ENCODE measurements at regions not wholly inside any gene's neighbourhood (a gene's known extent, or its start where the extent isn't known, plus 50 kb on each side); places are given as distances from the start of the nearest gene placed in this dataset.
"Not testable (repeated sequence)": the region's sequence is repeated elsewhere in the genome, so short reads cannot be mapped to it uniquely, and the experiment has no call there.

DNA sequence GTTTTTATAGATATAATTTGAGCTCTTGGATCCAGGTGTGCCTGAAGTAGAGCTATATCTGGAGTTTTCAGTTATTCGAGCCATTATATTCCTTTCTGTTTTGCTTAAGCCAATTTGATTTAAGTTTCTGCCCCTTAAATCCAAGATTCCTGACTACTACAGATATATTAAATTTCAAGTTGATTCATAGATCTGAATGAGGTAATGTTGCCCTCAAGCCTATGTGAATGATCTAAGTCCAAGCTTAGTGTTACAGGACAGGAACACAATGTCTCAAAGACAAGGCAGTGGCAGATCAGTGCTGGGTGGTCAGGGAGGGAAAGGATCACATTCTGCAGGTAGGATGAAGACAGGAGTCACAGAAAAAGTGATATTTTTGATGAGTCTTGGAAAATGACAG lies 75.7 kb upstream of the CTBP2 start:
- POLR2A ChIA-PET: no interaction called here
- no peaks in the 10 kb centered on the region for H3K36me3 ChIP-seq (ENCODE audit: control insufficient read depth in 2 of 3, insufficient read depth in 3 of 3, low read length in 3 of 3)
- no peak for ATAC-seq

DNA sequence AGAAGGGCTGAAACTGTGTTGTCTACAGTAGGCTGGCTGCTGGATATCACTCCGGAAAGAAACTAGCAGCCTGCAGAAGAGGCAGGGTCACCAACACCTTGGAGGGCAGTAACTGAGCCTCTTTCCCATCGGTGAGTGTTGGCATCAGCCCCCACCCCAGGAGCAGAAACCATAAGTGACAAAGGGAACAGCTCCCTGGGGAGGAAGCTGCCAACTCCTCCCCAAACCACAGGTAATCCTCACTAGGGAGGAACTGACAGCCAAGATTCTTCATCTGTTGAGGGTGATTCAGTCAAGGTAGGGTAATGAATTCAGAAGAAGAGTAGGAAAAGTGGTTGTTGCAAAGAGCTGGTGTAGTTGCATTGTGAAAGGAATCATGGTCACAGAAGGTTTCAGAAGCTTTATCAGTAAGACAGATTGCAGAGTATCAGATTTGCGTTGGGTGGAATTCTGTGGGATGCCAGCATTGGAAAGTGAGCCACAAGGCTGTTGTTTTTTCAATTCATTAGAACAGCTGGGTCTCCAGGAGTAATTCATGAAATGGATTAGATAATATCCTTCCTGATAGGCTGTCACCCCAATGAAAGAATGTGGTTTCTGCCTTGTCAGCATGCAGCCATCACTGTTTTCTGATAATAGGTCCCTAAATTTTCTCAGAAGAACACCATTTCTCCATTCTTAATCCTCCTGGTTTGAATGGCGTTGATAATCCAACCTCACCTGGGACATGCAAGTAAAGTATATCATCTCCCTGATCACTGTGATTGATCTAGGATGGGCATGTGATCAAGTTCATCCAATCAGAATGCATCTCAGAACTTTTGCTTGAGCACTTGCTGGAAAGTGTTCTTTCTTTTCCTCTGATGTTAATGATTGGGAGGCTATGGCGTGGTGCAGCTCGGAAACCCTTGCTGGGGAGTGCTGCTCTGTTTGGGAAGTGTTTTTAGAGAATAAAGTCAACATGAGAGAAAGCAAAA lies 75.0 kb upstream of the CTBP2 start:
- DNase-seq (no peak), ATAC-seq (no peak)
- no peaks in the 10 kb centered on the region for H3K27me3 ChIP-seq (ENCODE audit: control insufficient read depth in 2 of 2, insufficient read depth in 2 of 2, low read length in 2 of 2)
- intact Hi-C loops (cut with micrococcal nuclease): no loop called here
- H3K9me3 Mint-ChIP-seq: peaks cover 4 to 31% (median 14%) of the 10 kb centered on the region in 11 donors
- POLR2A ChIA-PET: no interaction called here
- peaks cover 0 to 7% (median 0%) of the 10 kb centered on the region in 5 donors for H3K36me3 Mint-ChIP-seq
- no peak overlapping the region for H3K4me3 ChIP-seq (ENCODE audit: low read length)
- no peaks in the 10 kb centered on the region for H3K4me1 ChIP-seq (ENCODE audit: control insufficient read depth in 2 of 2, insufficient read depth in 2 of 2, low read length in 2 of 2)
- H3K4me3 Mint-ChIP-seq: no peak overlapping the region
- CTCF ChIA-PET: no interaction called here
- H3K27ac Mint-ChIP-seq: no peak overlapping the region
- H3K9me3 ChIP-seq (ENCODE audit: control insufficient read depth in 2 of 3, low read length in 3 of 3): peaks cover 0 to 4% (median 0%) of the 10 kb centered on the region in 3 experiments
- no peak overlapping the region for H3K27ac ChIP-seq (ENCODE audit: low read depth, low read length)
- no peaks in the 10 kb centered on the region for H3K4me1 Mint-ChIP-seq
- no peaks in the 10 kb centered on the region for H3K36me3 ChIP-seq (ENCODE audit: control insufficient read depth in 2 of 3, insufficient read depth in 3 of 3, low read length in 3 of 3)
- H3K27me3 Mint-ChIP-seq: peaks cover 0 to 48% (median 27%) of the 10 kb centered on the region in 5 donors

More for the DNA sequence above, 75.7 kb upstream of the CTBP2 start:
- peaks cover 4 to 31% (median 14%) of the 10 kb centered on the region in 11 donors for H3K9me3 Mint-ChIP-seq
- no peak overlapping the region for H3K27ac Mint-ChIP-seq
- no peak overlapping the region for H3K4me3 Mint-ChIP-seq
- H3K36me3 Mint-ChIP-seq: peaks cover 0 to 7% (median 0%) of the 10 kb centered on the region in 5 donors
- intact Hi-C loops (cut with micrococcal nuclease): no loop called here
- no peaks in the 10 kb centered on the region for H3K4me1 Mint-ChIP-seq
- Histone ChIP-seq H3K27ac (ENCODE audit: low read depth, low read length) (no peak overlapping the region), H3K4me3 (ENCODE audit: low read length) (no peak overlapping the region), H3K27me3 (ENCODE audit: control insufficient read depth in 2 of 2, insufficient read depth in 2 of 2, low read length in 2 of 2) (no peaks in the 10 kb centered on the region), H3K4me1 (ENCODE audit: control insufficient read depth in 2 of 2, insufficient read depth in 2 of 2, low read length in 2 of 2) (no peaks in the 10 kb centered on the region), H3K9me3 (ENCODE audit: control insufficient read depth in 2 of 3, low read length in 3 of 3) (peaks cover 0 to 4% (median 0%) of the 10 kb centered on the region in 3 experiments)
- peaks cover 0 to 48% (median 27%) of the 10 kb centered on the region in 5 donors for H3K27me3 Mint-ChIP-seq
- CTCF ChIA-PET: no interaction called here
- no peak for DNase-seq

DNA sequence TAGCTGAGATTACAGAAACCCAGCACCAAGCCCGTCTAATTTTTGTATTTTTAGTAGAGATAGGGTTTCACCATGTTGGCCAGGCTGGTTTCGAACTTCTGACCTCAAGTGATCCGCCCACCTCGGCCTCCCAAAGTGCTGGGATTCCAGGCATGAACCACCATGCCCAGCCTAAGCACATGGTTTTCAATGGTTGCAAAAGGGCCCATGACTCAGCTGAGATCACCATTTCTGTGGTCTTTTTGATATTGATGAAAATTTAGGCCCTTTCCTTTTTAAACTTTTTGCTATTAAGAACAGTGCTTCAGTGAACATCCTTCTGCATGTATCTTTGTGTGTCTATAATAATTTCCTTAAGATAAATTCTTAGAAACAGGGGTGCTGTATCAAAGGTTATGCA lies 74.2 kb upstream of the CTBP2 start:
- H3K4me3 ChIP-seq (ENCODE audit: low read length); H3K9me3 ChIP-seq (ENCODE audit: control insufficient read depth in 2 of 3, low read length in 3 of 3); intact Hi-C loops (cut with micrococcal nuclease); POLR2A ChIA-PET; H3K4me3 Mint-ChIP-seq; H3K36me3 ChIP-seq (ENCODE audit: control insufficient read depth in 2 of 3, insufficient read depth in 3 of 3, low read length in 3 of 3); DNase-seq; H3K27ac ChIP-seq (ENCODE audit: low read depth, low read length); H3K27me3 ChIP-seq (ENCODE audit: control insufficient read depth in 2 of 2, insufficient read depth in 2 of 2, low read length in 2 of 2); H3K4me1 ChIP-seq (ENCODE audit: control insufficient read depth in 2 of 2, insufficient read depth in 2 of 2, low read length in 2 of 2); H3K4me1 Mint-ChIP-seq; H3K27ac Mint-ChIP-seq; H3K36me3 Mint-ChIP-seq; ATAC-seq: not testable (repeated sequence)
- CTCF ChIA-PET: interaction anchor here (0.6 kb wide), 1 partner anchor 61 kb away, joined by 3 read pairs; no protein-coding TSS in a partner anchor
- Mint-ChIP-seq H3K9me3 (peaks cover 4 to 34% (median 16%) of the 10 kb centered on the region in 11 donors), H3K27me3 (peaks cover 0 to 45% (median 27%) of the 10 kb centered on the region in 5 donors)

- intact Hi-C loops (cut with micrococcal nuclease): no loop called here
- H3K27ac Mint-ChIP-seq: no peak overlapping the region
- POLR2A ChIA-PET: interaction anchor here (0.5 kb wide), 1 partner anchor 337 kb away, joined by 3 read pairs; no protein-coding TSS in a partner anchor
Observed at GRCh38 chr10:125233726-125234125, 73.4 kb upstream of the CTBP2 start.

DNA sequence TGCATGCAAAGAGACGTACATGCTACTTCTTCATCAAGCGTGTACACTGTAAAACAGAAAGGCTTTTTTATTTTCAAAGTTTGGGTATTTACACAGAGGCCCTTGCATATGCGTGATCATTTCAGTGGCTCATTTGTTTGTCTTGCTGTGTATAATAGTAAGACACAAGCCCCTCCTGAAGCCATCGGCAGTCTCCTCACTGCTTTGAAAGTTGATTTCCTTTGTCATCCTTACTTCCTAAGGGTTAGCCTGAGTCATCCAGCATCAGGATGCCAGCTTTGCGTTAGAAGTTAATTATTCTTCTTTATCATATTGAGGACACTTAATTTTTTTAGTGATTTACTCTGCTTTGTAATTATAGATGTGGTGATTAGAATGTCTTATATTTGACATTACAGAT lies 72.5 kb upstream of the CTBP2 start:
- no peaks in the 10 kb centered on the region for H3K27me3 ChIP-seq (ENCODE audit: control insufficient read depth in 2 of 2, insufficient read depth in 2 of 2, low read length in 2 of 2)
- no peaks in the 10 kb centered on the region for H3K36me3 ChIP-seq (ENCODE audit: control insufficient read depth in 2 of 3, insufficient read depth in 3 of 3, low read length in 3 of 3)
- no peaks in the 10 kb centered on the region for H3K9me3 ChIP-seq (ENCODE audit: control insufficient read depth in 2 of 3, low read length in 3 of 3)
- ATAC-seq (no peak), DNase-seq (no peak)
- Mint-ChIP-seq H3K27me3 (peaks cover 0 to 37% (median 21%) of the 10 kb centered on the region in 5 donors), H3K36me3 (no peaks in the 10 kb centered on the region), H3K4me3 (no peak overlapping the region), H3K4me1 (no peaks in the 10 kb centered on the region), H3K9me3 (peaks cover 0 to 22% (median 6%) of the 10 kb centered on the region in 11 donors), H3K27ac (no peak overlapping the region)
- CTCF ChIA-PET: no interaction called here
- POLR2A ChIA-PET: no interaction called here
- no peak overlapping the region for H3K4me3 ChIP-seq (ENCODE audit: low read length)
- H3K27ac ChIP-seq (ENCODE audit: low read depth, low read length): no peak overlapping the region
- H3K4me1 ChIP-seq (ENCODE audit: control insufficient read depth in 2 of 2, insufficient read depth in 2 of 2, low read length in 2 of 2): no peaks in the 10 kb centered on the region
- intact Hi-C loops (cut with micrococcal nuclease): no loop called here

More at GRCh38 chr10:125233726-125234125, 73.4 kb upstream of the CTBP2 start:
- Mint-ChIP-seq H3K27me3 (peaks cover 0 to 37% (median 21%) of the 10 kb centered on the region in 5 donors), H3K36me3 (peaks cover 0 to 7% (median 0%) of the 10 kb centered on the region in 5 donors), H3K4me1 (no peaks in the 10 kb centered on the region), H3K9me3 (peaks cover 4 to 31% (median 13%) of the 10 kb centered on the region in 11 donors), H3K4me3 (no peak overlapping the region)
- CTCF ChIA-PET: no interaction called here
- DNase-seq (no peak), ATAC-seq (no peak)
- H3K27me3 ChIP-seq (ENCODE audit: control insufficient read depth in 2 of 2, insufficient read depth in 2 of 2, low read length in 2 of 2): no peaks in the 10 kb centered on the region
- H3K27ac ChIP-seq (ENCODE audit: low read depth, low read length): no peak overlapping the region
- peaks cover 0 to 4% (median 0%) of the 10 kb centered on the region in 3 experiments for H3K9me3 ChIP-seq (ENCODE audit: control insufficient read depth in 2 of 3, low read length in 3 of 3)
- no peaks in the 10 kb centered on the region for H3K4me1 ChIP-seq (ENCODE audit: control insufficient read depth in 2 of 2, insufficient read depth in 2 of 2, low read length in 2 of 2)
- H3K4me3 ChIP-seq (ENCODE audit: low read length): no peak overlapping the region
- H3K36me3 ChIP-seq (ENCODE audit: control insufficient read depth in 2 of 3, insufficient read depth in 3 of 3, low read length in 3 of 3): no peaks in the 10 kb centered on the region

DNA sequence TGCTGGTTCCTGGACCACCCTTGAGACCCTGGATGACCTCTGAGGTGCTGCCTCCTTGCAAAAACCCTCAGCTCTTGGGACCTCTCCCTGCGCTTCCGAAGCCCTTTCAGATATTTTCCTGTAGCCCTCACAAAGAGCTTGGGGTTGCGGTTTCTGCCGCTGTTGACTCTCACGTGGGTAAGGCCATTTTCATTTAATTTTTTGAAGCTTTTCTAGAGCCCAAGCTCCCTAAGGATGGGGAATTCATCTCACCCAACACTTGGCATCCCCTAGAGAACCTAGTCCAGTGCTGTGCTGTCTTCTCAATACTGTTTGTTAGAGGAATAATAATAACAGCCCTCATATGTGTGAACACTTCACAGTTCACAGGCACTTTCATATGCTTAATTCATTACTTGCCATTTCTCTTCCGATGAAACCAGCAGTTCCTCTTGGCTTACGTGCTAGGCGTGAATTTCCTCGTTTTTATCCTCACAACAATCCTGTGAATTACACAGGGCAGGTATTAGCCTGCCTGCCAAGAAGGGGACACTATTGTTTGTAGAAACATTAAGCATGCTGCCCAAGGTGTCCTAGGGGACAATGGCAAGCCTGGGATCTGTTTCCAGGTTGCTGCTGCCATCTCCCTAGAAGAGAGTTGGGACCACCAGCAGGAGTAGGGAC lies 71.6 kb upstream of the CTBP2 start:
- peaks cover 0 to 20% (median 7%) of the 10 kb centered on the region in 11 donors for H3K9me3 Mint-ChIP-seq
- Histone ChIP-seq H3K4me1 (ENCODE audit: control insufficient read depth in 2 of 2, insufficient read depth in 2 of 2, low read length in 2 of 2) (no peaks in the 10 kb centered on the region), H3K27ac (ENCODE audit: low read depth, low read length) (no peak overlapping the region), H3K4me3 (ENCODE audit: low read length) (no peak overlapping the region), H3K27me3 (ENCODE audit: control insufficient read depth in 2 of 2, insufficient read depth in 2 of 2, low read length in 2 of 2) (no peaks in the 10 kb centered on the region), H3K36me3 (ENCODE audit: control insufficient read depth in 2 of 3, insufficient read depth in 3 of 3, low read length in 3 of 3) (no peaks in the 10 kb centered on the region), H3K9me3 (ENCODE audit: control insufficient read depth in 2 of 3, low read length in 3 of 3) (no peaks in the 10 kb centered on the region)
- intact Hi-C loops (cut with micrococcal nuclease): no loop called here
- no peaks in the 10 kb centered on the region for H3K4me1 Mint-ChIP-seq
- no peaks in the 10 kb centered on the region for H3K36me3 Mint-ChIP-seq
- no peak for DNase-seq
- peaks cover 0 to 37% (median 21%) of the 10 kb centered on the region in 5 donors for H3K27me3 Mint-ChIP-seq
- no peak overlapping the region for H3K27ac Mint-ChIP-seq
- ChIA-PET POLR2A (no interaction called here), CTCF (no interaction called here)
- no peak overlapping the region for H3K4me3 Mint-ChIP-seq
- ATAC-seq: no peak
